Left kidney (tissue), 1 donor: ENCODE measurements at regions not wholly inside any gene's neighbourhood (a gene's known extent, or its start where the extent isn't known, plus 50 kb on each side); places are given as distances from the start of the nearest gene placed in this dataset.
"Not testable (repeated sequence)": the region's sequence is repeated elsewhere in the genome, so short reads cannot be mapped to it uniquely, and the experiment has no call there.

Experiments used
- DNase-seq: peaks from one replicate; pipeline ENCODE4 v3.0.0-alpha.2; 2013

- DNase-seq = no peak
Observed at GRCh38 chr6:13874191-13874549, 50.6 kb upstream of the RNF182 start.

DNA sequence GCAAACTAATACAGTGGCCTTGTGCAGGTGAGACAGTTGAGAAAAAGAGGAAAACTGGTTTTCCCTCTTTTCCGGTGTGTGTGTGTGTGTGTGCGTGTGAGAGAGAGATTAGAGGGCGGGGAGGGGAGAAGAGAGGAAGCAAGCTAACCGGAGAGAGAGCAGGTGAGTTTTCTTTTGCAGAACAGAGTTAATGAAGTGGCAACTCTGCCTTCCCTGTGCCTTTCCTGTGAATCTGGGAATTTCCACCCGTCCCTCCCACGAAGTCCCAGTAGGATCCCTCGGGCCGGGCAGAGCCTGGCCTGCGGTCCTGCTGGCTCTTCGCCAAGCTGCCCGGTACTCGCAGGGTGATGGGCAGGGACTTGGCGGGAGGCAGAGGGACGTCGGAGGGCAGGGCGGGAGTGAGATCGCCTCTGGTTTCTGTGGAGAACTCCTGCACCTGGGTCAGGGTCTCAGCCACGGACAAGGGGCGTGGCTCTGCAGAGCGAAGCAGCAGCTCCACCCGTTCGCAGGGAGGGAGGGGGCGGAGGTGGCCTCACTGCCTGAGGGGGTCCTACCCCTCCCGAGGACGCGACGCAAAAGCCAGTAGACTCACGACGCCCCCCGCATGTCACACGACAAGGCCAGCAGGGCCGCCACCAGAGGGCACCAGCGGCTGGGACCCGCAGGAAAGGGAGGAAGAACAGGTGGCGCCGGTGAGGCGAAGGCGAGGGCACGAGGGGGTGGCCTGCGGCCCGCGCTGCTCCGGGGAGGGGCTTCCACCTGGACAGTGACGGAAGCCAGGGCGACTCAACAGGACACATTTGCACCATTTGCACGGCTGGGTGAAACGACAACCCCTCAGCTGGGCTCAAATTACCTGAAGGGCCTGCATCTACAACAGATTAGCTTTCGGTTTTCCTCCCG is 51.2 kb upstream of the RNF182 start:
- peak; percentile 81 for DNase-seq

- DNase-seq = no peak
Observed at GRCh38 chr6:13872681-13873080, 52.1 kb upstream of the RNF182 start.

- DNase-seq = not testable (repeated sequence)
Observed at GRCh38 chr6:13872006-13872405, 52.7 kb upstream of the RNF182 start.

DNA sequence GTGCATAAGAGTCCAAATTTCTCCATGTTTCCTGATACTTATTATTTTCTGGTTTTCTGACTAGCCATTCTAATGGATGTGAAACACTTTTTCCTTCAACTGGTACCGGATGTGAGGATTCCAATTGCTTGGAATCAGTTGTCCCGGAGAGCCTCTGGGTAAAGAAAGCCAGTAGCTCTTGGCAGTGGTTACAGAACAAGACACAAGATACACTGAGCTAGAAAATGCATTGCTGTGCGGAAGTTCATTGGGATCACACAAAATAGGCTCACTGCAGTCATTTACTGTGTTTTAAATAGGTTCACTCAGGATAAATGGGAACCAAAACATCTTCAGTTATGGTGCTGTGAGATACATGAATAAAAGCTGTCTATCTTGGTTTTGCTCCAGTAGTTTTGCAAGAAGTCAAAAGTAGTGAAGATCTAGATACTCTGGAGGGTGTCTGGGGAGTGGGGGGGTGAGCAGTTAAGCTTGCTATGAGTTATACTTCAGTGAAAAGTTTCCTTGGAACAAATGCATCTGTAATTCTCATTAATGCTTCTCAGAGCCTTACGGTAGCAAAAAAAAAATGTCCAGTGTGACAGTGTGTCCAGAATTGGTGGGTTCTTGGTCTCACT is 54.4 kb upstream of the RNF182 start:
- no peak for DNase-seq

DNA sequence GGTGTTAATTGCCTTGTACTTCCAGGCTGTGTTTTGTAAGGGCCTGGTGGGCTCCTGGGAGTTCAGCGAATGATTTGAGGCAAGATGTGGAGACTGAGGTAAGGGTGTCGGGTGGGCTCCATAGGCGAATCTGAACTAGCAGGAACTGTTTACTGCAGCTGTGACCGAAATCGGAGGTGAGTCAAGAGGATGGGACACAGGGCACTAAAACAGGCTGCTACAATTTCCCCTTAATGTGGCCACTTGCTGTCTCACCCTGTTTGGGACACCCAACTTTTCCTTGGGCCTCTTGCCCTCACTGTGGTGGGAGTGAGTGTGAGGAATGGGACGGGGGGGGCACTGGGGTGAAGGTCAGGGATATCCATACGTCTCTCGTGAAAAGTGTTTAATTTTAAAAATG is 53.9 kb upstream of the MCUR1 start:
- DNase-seq = no peak

DNA sequence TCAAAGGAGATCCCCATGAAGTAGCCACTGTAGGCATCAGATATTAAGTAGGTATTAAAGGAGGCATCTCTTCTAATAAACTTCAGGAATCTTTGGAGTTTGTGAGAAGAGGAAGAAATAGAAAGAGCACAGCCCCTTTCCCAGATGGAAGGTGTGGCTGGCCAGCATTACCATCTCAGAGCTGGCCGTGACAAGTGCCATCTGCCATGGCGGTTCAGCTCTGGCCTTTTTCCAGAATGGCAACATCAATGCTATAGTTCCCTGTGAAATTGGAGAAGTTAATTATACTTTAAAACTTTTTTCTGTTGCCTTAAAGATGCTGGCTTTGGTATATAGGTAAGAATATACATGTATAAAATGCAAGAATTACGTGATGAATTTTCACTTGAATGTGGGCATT is 51.9 kb upstream of the MCUR1 start:
- no peak for DNase-seq

DNA sequence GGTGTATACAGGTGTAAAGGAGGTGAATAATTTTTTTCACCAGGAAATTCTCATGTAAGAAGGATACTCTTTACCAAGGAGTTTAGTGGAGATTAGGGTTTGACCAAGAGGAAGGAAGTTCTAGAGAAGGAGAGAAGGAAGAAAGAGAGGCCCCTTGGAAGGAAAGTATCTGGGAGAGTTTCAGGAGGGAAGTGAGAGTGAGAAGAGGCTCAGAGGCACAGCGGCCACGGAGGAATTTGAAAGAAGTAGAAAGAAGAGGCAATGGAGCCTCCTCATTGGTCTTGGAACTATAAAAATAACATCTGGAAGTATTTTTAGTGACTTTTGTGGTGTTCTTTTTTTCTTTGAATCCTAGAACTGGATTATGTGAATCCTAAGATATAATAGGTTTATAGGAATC is 50.8 kb upstream of the MCUR1 start:
- no peak for DNase-seq

DNA sequence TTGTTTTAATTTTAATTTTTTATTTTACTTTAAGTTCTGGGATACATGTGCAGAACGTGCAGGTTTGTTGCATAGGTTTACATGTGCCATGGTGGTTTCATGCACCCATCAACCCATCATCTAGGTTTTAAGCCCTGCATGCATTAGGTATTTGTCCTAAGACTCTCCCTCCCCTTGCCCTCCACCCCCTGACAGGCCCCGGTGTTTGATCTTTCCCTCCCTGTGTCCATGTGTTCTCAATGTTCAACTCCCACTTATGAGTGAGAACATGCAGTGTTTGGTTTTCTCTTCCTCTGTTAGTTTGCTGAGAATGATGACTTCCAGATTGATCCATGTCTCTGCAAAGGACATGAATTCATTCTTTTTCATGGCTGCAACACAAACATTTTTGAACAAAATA is 50.3 kb upstream of the MCUR1 start:
- DNase-seq = not testable (repeated sequence)
